Mesothelial cell of epicardium (in vitro differentiated cells): ENCODE measurements at regions not wholly inside any gene's neighbourhood (a gene's known extent, or its start where the extent isn't known, plus 50 kb on each side); places are given as distances from the start of the nearest gene placed in this dataset.

ENCODE experiments used
- DNase-seq, 2 experiments: peaks; one replicate each; pipeline ENCODE4 v3.0.0; 2021; ENCODE audit warnings: low spot score in 2 of 2; ENCODE audit not compliant: unreplicated experiment in 2 of 2
- H3K27ac Mint-ChIP-seq: 2 replicates; pipeline ENCODE4 v1.8.0; 2021; ENCODE audit warnings: mixed read lengths
- H3K27me3 Mint-ChIP-seq: 2 replicates; pipeline ENCODE4 v1.8.0; 2021; ENCODE audit warnings: low read depth, mixed read lengths
- H3K36me3 Mint-ChIP-seq: 2 replicates; pipeline ENCODE4 v1.8.0; 2021; ENCODE audit warnings: mixed read lengths
- H3K4me1 Mint-ChIP-seq: 2 replicates; pipeline ENCODE4 v1.8.0; 2021; ENCODE audit warnings: mixed read lengths
- H3K4me3 Mint-ChIP-seq: 2 replicates; pipeline ENCODE4 v1.8.0; 2021; ENCODE audit warnings: mild to moderate bottlenecking, moderate library complexity, mixed read lengths
- H3K9me3 Mint-ChIP-seq: 2 replicates; pipeline ENCODE4 v1.8.0; 2021; ENCODE audit warnings: mixed read lengths
- TF ChIP-seq, protein P1 (sequence below): fragments of 200-600 bp; sonication (generic); IDR thresholded peaks from one replicate; pipeline ENCODE4 v1.5.0; 2021; ENCODE audit warnings: antibody characterized with exemption; ENCODE audit not compliant: unreplicated experiment

DNA sequence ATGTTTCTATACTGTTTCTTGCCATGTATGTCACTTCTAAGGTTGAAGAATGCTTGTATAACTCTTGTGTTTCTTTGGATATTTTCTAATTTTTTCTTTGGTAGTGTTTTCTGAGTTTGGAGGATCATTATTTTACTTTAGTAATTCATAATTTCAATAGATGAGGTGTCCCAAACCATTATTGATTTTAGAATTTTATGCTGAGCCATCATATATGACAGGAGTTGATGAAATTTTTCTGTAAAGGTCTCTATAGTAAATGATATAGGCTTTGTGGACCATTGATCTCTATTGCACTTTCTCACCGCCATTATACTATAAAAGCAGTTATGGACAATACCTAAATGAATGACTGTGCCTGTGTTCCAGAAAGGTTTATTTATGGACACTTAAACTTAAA is 183.3 kb upstream of the PPP1R3A start:
- H3K36me3 Mint-ChIP-seq: peaks cover 6% of the 10 kb centered on the region
- no peak overlapping the region for H3K4me3 Mint-ChIP-seq
- no peak for DNase-seq
- H3K27ac Mint-ChIP-seq: no peak overlapping the region
- TF ChIP-seq, protein P1, sequence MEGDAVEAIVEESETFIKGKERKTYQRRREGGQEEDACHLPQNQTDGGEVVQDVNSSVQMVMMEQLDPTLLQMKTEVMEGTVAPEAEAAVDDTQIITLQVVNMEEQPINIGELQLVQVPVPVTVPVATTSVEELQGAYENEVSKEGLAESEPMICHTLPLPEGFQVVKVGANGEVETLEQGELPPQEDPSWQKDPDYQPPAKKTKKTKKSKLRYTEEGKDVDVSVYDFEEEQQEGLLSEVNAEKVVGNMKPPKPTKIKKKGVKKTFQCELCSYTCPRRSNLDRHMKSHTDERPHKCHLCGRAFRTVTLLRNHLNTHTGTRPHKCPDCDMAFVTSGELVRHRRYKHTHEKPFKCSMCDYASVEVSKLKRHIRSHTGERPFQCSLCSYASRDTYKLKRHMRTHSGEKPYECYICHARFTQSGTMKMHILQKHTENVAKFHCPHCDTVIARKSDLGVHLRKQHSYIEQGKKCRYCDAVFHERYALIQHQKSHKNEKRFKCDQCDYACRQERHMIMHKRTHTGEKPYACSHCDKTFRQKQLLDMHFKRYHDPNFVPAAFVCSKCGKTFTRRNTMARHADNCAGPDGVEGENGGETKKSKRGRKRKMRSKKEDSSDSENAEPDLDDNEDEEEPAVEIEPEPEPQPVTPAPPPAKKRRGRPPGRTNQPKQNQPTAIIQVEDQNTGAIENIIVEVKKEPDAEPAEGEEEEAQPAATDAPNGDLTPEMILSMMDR: no peak
- H3K27me3 Mint-ChIP-seq: peaks cover 4% of the 10 kb centered on the region
- peaks cover 7% of the 10 kb centered on the region for H3K4me1 Mint-ChIP-seq
- peaks cover 10% of the 10 kb centered on the region for H3K9me3 Mint-ChIP-seq

DNA sequence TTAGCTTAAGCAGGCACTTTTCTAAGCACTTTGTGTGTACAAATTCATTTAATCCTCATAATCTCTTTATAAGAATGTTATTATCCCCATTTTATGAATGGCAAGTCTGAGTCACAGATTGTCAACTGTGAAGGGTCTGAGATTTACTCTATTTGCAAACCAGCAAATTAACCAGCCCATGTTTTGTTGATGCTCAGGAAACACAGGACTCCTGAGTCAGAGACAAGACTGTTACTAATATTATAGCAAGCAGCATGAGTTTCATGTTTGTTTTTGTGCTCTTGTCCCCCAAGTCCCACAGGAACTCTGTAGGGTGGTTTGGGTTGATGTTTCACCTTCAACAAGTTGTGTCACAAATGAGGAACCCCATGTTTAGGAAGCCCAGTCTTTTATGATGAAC is 182.0 kb upstream of the PPP1R3A start:
- TF ChIP-seq, protein P1: no peak
- Mint-ChIP-seq H3K27ac (no peak overlapping the region), H3K9me3 (peaks cover 10% of the 10 kb centered on the region), H3K36me3 (peaks cover 6% of the 10 kb centered on the region), H3K4me3 (no peak overlapping the region), H3K4me1 (peaks cover 7% of the 10 kb centered on the region), H3K27me3 (peaks cover 4% of the 10 kb centered on the region)
- no peak for DNase-seq

DNA sequence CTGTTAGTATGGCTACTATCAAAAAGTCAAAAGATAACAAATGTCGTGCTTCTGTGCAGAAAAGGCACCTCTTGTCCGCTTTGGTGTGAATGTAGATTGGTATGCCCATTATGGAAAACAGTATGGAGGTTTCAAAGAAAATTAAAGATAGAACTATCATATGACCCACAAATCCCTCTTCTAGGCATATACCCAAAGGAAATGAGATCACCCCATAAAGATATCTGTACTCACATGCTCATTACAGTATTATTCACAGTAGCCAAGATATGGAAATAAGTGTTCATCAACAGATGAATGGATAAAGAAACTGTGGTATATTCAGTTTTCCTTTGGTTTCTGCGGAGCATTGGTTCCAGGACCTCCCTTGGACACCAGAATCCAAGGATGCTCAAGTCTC is 180.5 kb upstream of the PPP1R3A start:
- no peak for DNase-seq
- peaks cover 7% of the 10 kb centered on the region for H3K4me1 Mint-ChIP-seq
- no peak overlapping the region for H3K4me3 Mint-ChIP-seq
- H3K27me3 Mint-ChIP-seq: peaks cover 4% of the 10 kb centered on the region
- no peak overlapping the region for H3K27ac Mint-ChIP-seq
- peaks cover 10% of the 10 kb centered on the region for H3K9me3 Mint-ChIP-seq
- peaks cover 6% of the 10 kb centered on the region for H3K36me3 Mint-ChIP-seq
- TF ChIP-seq, protein P1: no peak

DNA sequence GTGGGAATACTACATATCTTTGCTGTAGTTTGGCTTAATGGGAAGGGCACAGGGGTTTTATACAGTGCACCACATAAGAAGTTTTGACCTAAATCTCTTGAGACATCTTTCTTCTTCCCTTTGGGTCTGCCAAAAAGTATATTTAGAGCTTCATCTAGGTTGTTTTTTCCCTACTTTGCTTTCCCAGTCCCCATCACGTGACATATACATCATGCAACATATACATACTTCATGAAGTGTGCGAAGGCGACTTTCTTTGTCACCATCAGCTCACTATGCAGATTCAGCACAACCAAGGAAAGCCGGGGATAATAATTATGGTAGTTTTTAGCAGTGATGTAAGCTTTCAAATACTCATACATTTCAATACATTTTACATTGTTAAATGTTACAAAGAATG is 177.1 kb upstream of the PPP1R3A start:
- TF ChIP-seq, protein P1: no peak
- Mint-ChIP-seq H3K9me3 (peaks cover 10% of the 10 kb centered on the region), H3K27me3 (peaks cover 22% of the 10 kb centered on the region), H3K4me1 (no peaks in the 10 kb centered on the region), H3K27ac (no peak overlapping the region), H3K36me3 (peaks cover 6% of the 10 kb centered on the region), H3K4me3 (no peak overlapping the region)
- no peak for DNase-seq

DNA sequence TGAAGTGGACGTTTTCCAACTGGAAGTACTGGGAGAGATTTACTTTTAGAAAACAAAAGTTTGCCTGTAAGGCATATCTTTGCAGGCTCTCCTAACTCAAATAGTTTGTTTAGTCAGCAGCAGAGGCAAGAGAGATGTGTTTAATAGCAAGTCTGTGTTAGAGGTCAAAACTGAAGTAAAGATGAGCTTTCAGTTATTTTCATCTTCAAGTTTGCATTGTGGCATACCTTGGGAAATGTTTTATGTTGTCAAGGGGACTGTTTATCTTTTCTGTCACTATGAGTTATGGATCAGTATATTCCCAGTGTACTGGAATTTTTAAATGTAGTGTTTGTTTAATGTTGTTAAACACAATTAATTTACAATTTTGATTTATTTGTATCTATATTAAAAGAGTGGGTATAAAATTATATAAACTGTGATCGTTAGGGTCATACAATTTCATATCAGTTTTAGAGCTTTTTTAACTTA is 169.7 kb upstream of the PPP1R3A start:
- Mint-ChIP-seq H3K27ac (no peak overlapping the region), H3K36me3 (no peaks in the 10 kb centered on the region), H3K9me3 (no peaks in the 10 kb centered on the region), H3K4me1 (peaks cover 34% of the 10 kb centered on the region), H3K27me3 (peaks cover 74% of the 10 kb centered on the region), H3K4me3 (peak overlapping the region; percentile 91)
- TF ChIP-seq, protein P1: no peak
- no peak for DNase-seq
